ENCODE measurements at regions not wholly inside any gene's neighbourhood (a gene's known extent, or its start where the extent isn't known, plus 50 kb on each side); places are given as distances from the start of the nearest gene placed in this dataset.
"Not testable (repeated sequence)": the region's sequence is repeated elsewhere in the genome, so short reads cannot be mapped to it uniquely, and the experiment has no call there.

DNA sequence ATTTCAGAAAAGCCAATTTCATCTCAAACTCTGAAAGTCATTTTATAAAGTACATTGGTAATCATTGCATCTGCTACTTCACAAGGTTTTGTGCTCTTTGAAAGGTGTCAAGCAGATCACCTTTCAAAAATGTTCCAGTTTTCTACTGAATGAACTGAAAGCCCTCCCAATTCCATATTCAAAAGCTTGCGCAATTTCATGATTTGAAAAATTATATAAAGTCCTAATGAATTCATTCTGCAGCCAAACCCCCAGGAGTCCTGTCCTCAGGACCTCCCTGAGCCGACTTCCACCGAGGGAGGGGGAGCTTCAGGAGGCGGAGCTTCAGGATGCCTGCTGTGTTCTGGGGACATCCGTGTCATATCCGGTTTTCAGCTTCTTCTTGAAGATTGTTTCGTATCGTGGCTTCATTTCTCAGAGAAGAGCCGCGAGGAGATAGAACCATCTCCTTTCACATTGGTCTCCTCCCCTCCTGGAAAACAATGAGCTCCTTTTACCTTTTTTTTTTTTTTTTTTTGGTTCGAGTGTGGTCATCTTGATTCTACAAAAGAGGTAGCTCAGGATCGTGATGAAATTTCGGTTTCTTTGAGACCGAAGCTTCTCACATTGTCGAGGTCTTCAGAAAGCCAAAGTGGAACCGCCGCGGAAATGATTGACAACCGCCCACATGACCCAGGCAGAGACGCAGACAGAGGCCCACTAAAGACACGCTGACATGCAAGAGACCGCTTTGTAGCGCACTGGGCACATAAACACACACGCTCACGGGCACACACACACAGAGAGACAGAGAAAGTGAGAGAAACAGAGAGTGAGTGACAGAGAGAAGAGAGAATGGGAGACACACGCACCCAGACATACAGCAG lies 553.8 kb upstream of the ZNF337 start:
- not testable (repeated sequence) for H3K4me2 ChIP-seq; H3K9ac ChIP-seq; H3K4me3 ChIP-seq (IDR thresholded peaks at IDR 0.05; ENCODE audit: insufficient read depth, low read depth, low read length)

DNA sequence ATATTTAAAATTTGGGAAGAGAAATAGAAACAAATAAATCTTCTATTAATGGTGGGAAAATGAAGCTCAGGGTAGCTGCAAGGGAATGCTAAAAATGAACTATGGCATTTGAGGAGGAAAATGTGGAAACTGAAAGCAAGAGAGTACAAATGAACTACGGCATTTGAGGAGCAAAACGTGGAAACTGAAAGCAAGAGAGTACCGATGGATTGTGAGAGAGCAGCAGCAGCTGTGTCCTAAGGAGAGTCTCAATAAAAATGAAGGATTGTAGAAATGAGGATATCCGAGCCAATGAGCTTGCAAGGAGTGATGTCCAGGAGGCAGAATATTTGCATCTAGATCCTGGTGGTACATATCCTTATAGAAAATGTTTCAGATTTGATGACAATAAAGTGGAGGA lies 547.1 kb upstream of the ZNF337 start:
- Histone ChIP-seq H3K27me3 (ENCODE audit: insufficient read depth, low read depth) (no peaks in the 10 kb centered on the region), H3K9ac (no peak overlapping the region), H2AFZ (ENCODE audit: low read depth) (no peak overlapping the region), H4K20me1 (ENCODE audit: insufficient read depth) (no peaks in the 10 kb centered on the region), H3K4me3 (IDR thresholded peaks at IDR 0.05; ENCODE audit: insufficient read depth, low read depth, low read length) (no peak overlapping the region), H3K27ac (no peak overlapping the region), H3K36me3 (ENCODE audit: insufficient read depth) (no peaks in the 10 kb centered on the region), H3K4me2 (no peak overlapping the region), H3K4me1 (ENCODE audit: low read depth, poor library complexity, severe bottlenecking) (no peaks in the 10 kb centered on the region), H3K79me2 (ENCODE audit: insufficient read depth, low read depth) (no peaks in the 10 kb centered on the region)
- TF ChIP-seq, protein P1, sequence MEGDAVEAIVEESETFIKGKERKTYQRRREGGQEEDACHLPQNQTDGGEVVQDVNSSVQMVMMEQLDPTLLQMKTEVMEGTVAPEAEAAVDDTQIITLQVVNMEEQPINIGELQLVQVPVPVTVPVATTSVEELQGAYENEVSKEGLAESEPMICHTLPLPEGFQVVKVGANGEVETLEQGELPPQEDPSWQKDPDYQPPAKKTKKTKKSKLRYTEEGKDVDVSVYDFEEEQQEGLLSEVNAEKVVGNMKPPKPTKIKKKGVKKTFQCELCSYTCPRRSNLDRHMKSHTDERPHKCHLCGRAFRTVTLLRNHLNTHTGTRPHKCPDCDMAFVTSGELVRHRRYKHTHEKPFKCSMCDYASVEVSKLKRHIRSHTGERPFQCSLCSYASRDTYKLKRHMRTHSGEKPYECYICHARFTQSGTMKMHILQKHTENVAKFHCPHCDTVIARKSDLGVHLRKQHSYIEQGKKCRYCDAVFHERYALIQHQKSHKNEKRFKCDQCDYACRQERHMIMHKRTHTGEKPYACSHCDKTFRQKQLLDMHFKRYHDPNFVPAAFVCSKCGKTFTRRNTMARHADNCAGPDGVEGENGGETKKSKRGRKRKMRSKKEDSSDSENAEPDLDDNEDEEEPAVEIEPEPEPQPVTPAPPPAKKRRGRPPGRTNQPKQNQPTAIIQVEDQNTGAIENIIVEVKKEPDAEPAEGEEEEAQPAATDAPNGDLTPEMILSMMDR (conservative IDR thresholded peaks at IDR 0.05; ENCODE audit: low read depth, low read length), result no peak

More for the DNA sequence above, 553.8 kb upstream of the ZNF337 start:
- H3K4me1 ChIP-seq (ENCODE audit: low read depth, poor library complexity, severe bottlenecking); H2AFZ ChIP-seq (ENCODE audit: low read depth); H3K79me2 ChIP-seq (ENCODE audit: insufficient read depth, low read depth); H3K27ac ChIP-seq; H3K36me3 ChIP-seq (ENCODE audit: insufficient read depth); H3K27me3 ChIP-seq (ENCODE audit: insufficient read depth, low read depth); H4K20me1 ChIP-seq (ENCODE audit: insufficient read depth): not testable (repeated sequence)

DNA sequence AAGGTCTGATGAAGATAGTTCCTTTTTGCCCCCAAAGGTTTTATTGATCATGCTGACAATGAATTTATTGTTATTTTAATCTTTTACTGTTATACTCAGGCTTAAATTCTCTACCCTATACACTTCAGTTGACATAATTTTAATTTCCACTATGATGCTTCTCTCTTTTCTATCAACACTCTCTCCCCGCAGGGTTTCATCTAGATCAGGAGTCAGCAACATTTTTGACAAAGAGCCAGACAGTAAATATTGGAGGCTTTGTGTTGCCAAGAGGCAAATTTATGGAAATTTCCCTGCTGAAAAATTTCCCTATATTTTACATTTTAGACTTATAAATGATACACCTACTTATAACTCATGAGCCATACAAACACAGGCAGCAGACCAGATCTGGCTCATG lies 524.0 kb upstream of the ZNF337 start:
- not testable (repeated sequence) for H4K20me1 ChIP-seq (ENCODE audit: insufficient read depth); H3K4me2 ChIP-seq; H2AFZ ChIP-seq (ENCODE audit: low read depth); H3K36me3 ChIP-seq (ENCODE audit: insufficient read depth); H3K27me3 ChIP-seq (ENCODE audit: insufficient read depth, low read depth); H3K9ac ChIP-seq; H3K4me3 ChIP-seq (IDR thresholded peaks at IDR 0.05; ENCODE audit: insufficient read depth, low read depth, low read length); H3K79me2 ChIP-seq (ENCODE audit: insufficient read depth, low read depth); H3K27ac ChIP-seq; H3K4me1 ChIP-seq (ENCODE audit: low read depth, poor library complexity, severe bottlenecking)

DNA sequence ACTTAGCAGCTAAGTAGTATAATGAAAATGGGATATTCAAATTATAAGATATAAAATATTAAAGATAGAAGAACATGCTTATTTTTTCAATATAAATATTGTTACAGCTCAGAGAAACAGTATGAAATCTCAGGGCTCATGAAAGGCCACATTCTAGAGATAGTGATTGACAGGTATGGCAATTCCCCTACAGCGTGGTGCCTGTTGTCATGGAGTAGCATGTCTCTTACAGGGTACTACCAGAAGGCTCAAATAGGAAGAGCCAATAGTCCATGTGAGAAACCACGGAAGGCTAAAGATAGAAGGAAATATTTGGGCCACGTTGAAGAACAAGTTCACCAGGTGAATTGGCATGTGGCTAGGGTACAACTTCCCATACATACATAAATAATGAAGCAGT lies 522.9 kb upstream of the ZNF337 start:
- H2AFZ ChIP-seq (ENCODE audit: low read depth); H3K36me3 ChIP-seq (ENCODE audit: insufficient read depth); H3K9ac ChIP-seq; H3K4me1 ChIP-seq (ENCODE audit: low read depth, poor library complexity, severe bottlenecking); H4K20me1 ChIP-seq (ENCODE audit: insufficient read depth); H3K27ac ChIP-seq; H3K4me3 ChIP-seq (IDR thresholded peaks at IDR 0.05; ENCODE audit: insufficient read depth, low read depth, low read length); H3K4me2 ChIP-seq; H3K79me2 ChIP-seq (ENCODE audit: insufficient read depth, low read depth); H3K27me3 ChIP-seq (ENCODE audit: insufficient read depth, low read depth): not testable (repeated sequence)

- H3K9ac ChIP-seq, result no peak overlapping the region
- TF ChIP-seq, protein P1 (conservative IDR thresholded peaks at IDR 0.05; ENCODE audit: low read depth, low read length), result no peak
- H3K27ac ChIP-seq, result no peak overlapping the region
- H3K4me3 ChIP-seq (IDR thresholded peaks at IDR 0.05; ENCODE audit: insufficient read depth, low read depth, low read length), result no peak overlapping the region
- H3K79me2 ChIP-seq (ENCODE audit: insufficient read depth, low read depth), result no peaks in the 10 kb centered on the region
- no peaks in the 10 kb centered on the region for H3K36me3 ChIP-seq (ENCODE audit: insufficient read depth)
- no peaks in the 10 kb centered on the region for H3K4me1 ChIP-seq (ENCODE audit: low read depth, poor library complexity, severe bottlenecking)
- H3K4me2 ChIP-seq, result no peak overlapping the region
- H2AFZ ChIP-seq (ENCODE audit: low read depth), result no peak overlapping the region
- no peaks in the 10 kb centered on the region for H3K27me3 ChIP-seq (ENCODE audit: insufficient read depth, low read depth)
- no peaks in the 10 kb centered on the region for H4K20me1 ChIP-seq (ENCODE audit: insufficient read depth)
Observed at GRCh38 chr20:26218301-26218700, 521.6 kb upstream of the ZNF337 start.

- no peak overlapping the region for H3K9ac ChIP-seq
- no peaks in the 10 kb centered on the region for H3K4me1 ChIP-seq (ENCODE audit: low read depth, poor library complexity, severe bottlenecking)
- H3K27me3 ChIP-seq (ENCODE audit: insufficient read depth, low read depth), result no peaks in the 10 kb centered on the region
- H3K4me3 ChIP-seq (IDR thresholded peaks at IDR 0.05; ENCODE audit: insufficient read depth, low read depth, low read length), result no peak overlapping the region
- no peak overlapping the region for H3K4me2 ChIP-seq
- TF ChIP-seq, protein P1 (conservative IDR thresholded peaks at IDR 0.05; ENCODE audit: low read depth, low read length), result no peak
- H3K36me3 ChIP-seq (ENCODE audit: insufficient read depth), result no peaks in the 10 kb centered on the region
- no peaks in the 10 kb centered on the region for H3K79me2 ChIP-seq (ENCODE audit: insufficient read depth, low read depth)
- no peak overlapping the region for H3K27ac ChIP-seq
- H2AFZ ChIP-seq (ENCODE audit: low read depth), result no peak overlapping the region
- H4K20me1 ChIP-seq (ENCODE audit: insufficient read depth), result no peaks in the 10 kb centered on the region
Observed at GRCh38 chr20:26216025-26216424, 519.4 kb upstream of the ZNF337 start.

All from KMS-11 (cell line).